OCI-LY1 (cell line): ENCODE measurements at regions not wholly inside any gene's neighbourhood (a gene's known extent, or its start where the extent isn't known, plus 50 kb on each side); places are given as distances from the start of the nearest gene placed in this dataset.

Experiments
- EZH2 ChIP-seq: fragments of 200-600 bp; sonication (generic), shearing (Covaris generic); IDR thresholded peaks from 2 replicates; pipeline ENCODE4 v1.8.0; 2017; ENCODE audit warnings: borderline replicate concordance, mixed run types, mild to moderate bottlenecking, antibody characterized with exemption, low read length, moderate library complexity, mixed read lengths
- TF ChIP-seq, protein P1 (sequence below): fragments of 200-600 bp; sonication (generic), shearing (Covaris generic); IDR thresholded peaks from 2 replicates; pipeline ENCODE4 v1.5.1; 2017; ENCODE audit warnings: mild to moderate bottlenecking, antibody characterized with exemption, low read length, moderate library complexity, mixed read lengths

DNA sequence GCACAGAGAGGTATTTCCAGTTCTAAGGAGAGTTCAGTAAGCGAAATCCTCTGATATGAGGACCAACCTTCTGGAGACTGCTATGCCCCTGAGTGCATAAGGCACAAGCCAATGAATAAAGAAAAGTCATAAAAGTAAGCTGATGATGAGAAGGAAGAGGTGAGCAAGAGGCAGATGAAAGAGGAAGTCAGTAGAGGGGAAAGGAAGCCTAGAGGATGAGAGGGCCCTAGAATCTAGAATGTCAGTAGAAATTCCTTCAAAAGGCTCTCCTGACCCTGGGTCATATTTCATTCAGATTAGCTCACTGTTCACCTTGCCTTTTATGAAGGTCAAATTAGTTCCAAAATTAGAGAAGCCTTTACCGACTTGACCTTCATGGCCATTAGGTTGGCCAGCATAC, 209.2 kb downstream of the CD83 start:
- TF ChIP-seq, protein P1, sequence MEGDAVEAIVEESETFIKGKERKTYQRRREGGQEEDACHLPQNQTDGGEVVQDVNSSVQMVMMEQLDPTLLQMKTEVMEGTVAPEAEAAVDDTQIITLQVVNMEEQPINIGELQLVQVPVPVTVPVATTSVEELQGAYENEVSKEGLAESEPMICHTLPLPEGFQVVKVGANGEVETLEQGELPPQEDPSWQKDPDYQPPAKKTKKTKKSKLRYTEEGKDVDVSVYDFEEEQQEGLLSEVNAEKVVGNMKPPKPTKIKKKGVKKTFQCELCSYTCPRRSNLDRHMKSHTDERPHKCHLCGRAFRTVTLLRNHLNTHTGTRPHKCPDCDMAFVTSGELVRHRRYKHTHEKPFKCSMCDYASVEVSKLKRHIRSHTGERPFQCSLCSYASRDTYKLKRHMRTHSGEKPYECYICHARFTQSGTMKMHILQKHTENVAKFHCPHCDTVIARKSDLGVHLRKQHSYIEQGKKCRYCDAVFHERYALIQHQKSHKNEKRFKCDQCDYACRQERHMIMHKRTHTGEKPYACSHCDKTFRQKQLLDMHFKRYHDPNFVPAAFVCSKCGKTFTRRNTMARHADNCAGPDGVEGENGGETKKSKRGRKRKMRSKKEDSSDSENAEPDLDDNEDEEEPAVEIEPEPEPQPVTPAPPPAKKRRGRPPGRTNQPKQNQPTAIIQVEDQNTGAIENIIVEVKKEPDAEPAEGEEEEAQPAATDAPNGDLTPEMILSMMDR, result no peak
- TF ChIP-seq EZH2, result no peak
